HG03521 (cell line): ENCODE measurements at regions not wholly inside any gene's neighbourhood (a gene's known extent, or its start where the extent isn't known, plus 50 kb on each side); places are given as distances from the start of the nearest gene placed in this dataset.
"Not testable (repeated sequence)": the region's sequence is repeated elsewhere in the genome, so short reads cannot be mapped to it uniquely, and the experiment has no call there.

Experiments used
- ATAC-seq: cut with Tn5 transposase; IDR thresholded peaks from one replicate; pipeline ENCODE4 v1.9.1; 2021; ENCODE audit warnings: mild to moderate bottlenecking, moderate library complexity; ENCODE audit not compliant: unreplicated experiment

DNA sequence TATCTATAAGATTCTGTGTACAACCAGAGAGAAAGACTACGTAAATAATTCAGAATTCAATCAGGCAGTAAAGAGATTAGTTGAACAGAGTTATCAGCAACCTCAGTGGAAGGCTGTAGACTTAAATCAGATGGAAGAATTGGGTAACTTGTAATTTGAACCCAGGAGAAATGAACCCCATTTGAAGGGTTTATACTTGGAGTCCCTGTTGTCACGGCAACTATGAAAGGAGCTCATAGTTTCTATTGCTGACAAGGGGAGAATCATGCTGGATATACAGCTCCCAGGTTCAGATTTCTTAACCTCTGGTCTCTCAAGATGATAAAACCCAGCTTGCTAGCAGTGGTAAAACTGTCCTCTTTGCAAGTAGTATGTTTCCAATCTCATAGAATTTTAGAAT, 54.4 kb upstream of the BMP4 start:
- ATAC-seq, result no peak

DNA sequence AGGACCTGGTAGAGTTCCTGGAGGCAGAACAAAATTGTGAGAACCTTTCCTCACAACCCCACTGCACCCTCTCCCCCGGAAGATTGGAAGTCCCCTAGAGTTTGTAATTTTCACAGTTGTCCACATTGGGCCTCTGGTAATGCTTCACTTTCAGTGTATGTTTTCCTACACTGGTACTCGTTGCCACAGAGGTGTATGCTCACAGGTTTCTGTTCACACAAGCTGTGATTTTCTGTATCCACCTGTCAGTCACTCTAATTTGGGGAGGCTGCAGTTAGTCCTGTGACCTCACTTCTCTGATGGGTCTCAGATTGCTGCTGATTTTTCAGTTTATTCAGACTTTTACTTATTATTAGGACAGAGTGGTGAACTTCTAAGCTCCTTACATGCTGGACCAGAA, 66.4 kb upstream of the BMP4 start:
- ATAC-seq, result no peak

DNA sequence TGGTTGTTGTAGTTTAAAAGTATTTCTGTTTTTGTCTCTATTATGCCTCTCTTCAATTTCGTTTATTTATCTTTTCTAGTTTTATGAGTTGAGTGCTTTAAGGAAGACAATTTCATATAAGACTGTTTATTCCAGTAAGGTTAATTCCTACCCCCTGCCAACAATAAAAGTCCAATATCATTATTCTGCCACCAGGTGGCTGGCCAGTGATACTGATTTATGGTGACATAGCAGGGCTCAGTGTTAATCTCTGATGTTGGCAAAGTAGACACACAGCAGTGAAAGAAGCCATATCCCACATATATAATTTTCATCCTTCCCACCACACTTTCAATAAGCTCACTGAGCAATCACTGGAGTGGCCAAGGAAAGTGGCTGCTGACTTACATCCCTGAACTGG, 69.0 kb upstream of the BMP4 start:
- ATAC-seq, result no peak

DNA sequence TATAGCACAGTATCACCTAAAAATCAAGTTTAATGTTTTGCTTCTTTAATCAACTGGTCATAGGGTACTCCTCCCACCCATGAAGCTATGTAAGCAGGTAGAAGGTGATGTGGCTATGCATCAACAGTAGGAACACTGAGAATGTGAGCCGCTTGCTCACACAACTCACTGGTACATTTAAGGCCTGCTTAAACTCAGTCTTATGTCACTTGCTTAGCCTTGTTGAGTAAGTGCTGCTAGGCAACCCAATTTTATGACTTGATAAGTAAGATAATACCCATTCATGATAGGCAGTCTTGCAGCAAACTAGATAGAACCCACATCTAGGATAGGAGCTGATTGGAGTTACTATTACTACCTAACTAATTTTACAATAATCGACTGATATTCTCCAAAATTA, 70.0 kb upstream of the BMP4 start:
- no peak for ATAC-seq

DNA sequence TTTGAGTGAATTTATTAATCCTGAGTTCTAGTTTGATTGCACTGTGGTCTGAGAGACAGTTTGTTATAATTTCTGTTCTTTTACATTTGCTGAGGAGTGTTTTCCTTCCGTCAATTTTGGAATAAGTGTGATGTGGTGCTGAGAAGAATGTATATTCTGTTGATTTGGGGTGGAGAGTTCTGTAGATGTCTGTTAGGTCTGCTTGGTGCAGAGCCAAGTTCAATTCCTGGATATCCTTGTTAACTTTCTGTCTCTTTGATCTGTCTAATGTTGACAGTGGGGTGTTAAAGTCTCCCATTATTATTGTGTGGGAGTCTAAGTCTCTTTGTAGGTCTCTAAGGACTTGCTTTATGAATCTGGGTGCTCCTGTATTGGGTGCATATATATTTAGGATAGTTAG, 74.4 kb upstream of the BMP4 start:
- not testable (repeated sequence) for ATAC-seq

DNA sequence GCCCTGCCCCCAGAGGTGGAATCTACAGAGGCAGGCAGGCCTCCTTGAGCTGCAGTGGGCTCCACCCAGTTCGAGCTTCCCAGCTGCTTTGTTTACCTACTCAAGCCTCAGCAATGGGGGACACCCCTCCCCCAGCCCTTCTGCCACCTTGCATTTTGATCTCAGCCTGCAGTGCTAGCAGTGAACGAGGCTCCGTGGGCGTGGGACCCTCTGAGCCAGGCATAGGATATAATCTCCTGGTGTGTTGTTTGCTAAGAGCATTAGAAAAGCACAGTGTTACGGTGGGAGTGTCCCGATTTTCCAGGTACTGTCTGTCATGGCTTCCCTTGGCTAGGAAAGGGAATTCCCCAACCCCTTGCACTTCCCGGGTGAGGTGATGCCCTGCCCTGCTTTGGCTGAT, 76.7 kb upstream of the BMP4 start:
- ATAC-seq, result not testable (repeated sequence)

DNA sequence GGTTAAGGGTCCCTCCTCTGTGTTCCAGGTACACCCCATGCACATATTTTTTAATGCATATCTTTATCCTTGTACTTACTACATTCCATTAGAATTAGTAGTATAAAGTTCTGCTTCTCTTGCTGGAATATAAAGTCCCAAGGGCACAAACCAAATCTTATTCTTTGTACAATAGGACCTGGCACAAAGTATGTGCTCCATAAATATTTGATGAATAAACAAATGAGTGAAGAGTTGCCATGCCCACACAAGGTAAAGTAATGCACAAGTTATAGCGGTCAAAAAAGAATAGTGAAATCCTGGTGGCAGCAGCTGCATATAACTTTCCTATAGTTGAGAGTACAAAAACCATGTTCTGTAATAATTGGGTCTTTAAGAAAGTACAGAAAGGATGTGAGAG, 82.1 kb upstream of the BMP4 start:
- no peak for ATAC-seq

DNA sequence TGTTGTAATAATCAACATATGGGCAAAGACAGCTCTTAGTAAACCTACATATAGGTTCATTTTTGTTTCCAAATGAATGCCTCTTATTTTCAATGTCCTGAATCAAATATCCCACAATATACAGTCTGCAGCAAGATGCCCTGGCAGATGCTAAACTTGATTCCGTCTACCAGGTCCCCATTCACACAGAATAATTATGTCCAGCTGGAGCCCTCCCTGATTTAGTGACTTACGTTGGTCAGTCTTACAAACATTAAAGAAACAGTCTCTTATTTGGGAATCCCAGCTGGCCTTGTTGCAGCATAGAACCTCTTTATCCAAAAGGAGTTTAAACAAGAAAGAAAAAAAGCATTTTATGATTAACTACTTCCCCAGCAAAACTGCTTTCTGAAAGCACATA, 82.7 kb upstream of the BMP4 start:
- ATAC-seq, result no peak

DNA sequence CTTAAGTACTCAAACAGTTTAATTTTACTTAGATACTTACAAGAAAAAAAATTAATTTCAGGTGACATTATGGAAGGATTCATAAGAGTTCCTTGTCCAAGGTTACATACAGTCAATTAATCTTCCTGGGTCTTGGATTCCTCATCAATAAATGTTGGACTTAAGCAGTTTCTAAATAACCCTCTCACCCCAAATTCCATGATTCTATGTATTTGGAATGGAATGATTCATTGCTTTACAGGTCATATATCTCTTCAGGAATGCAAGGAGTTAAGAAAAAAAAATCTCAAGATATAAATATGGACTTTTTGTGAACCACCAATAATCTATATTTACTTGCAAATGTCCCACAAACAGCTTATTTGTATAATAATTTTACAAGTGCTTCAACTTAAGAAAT, 84.2 kb upstream of the BMP4 start:
- no peak for ATAC-seq

DNA sequence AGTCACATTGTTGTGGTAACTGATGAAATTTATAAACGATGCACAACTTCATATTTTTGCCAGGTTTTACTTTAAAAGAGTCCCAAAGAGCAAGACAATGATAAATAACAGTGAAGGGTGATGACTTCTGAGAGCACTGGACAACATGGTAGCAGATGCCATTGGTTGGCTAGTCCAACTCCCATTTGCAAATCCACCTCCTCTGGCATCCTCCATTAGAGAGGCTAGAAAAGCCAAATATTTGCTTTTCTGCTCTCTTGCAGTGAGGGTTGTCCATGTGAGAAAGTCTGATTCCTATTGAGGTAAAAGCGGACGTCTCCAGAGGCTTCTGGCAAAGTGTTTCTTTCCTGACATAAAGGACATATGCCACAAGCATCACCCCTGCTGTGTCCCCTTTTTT, 89.6 kb upstream of the BMP4 start:
- ATAC-seq, result no peak

DNA sequence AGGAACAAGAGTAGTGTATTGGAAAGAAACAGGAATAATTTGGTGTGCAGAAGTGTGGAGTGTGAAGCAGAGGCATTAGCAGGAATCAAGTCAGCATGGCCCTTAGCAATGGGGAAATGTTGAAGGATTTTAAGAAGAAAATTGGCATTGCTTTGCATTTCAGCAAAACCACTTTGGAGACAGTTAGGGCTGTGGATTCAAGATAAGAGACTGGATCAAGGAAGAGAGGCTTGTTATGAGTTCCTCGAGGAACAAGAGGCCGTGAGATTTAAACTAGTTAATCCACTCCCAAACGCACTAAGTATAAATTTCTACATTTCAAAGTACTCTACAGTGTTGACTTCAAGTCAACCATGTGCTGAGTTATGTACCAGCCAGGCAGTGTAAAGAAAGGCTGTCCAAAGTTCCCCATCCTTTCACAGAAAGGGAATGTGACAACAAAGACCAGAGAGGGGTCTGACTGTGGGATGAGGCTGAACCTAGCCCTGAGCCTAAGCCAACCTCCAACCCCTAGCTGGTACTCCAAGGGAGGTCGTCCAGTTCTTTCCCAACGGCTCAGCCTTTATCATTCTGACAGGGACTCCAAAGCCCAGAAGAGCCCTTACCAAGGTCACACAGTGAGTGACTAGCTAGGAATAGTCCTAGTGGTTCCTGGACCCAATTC, 91.2 kb upstream of the BMP4 start:
- no peak for ATAC-seq

DNA sequence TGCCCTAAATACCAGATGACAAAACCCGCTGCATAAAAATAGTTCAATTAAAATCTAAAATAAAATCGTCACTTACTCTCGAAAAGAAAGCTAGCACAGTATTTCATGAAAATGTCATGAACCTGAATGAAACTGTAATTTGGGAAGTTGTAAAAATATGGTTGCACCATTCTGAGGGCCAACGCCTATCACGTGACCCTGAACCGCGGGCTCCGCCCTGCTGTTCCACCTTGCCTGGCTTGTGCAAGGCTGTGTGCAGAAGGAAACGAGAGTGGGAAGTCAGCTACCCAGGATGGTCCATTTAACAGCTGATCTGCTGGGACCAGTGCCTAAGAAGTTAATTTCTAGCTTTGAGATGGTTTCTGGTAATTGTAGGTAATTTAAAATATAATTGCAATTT, 91.7 kb upstream of the BMP4 start:
- ATAC-seq, result no peak

DNA sequence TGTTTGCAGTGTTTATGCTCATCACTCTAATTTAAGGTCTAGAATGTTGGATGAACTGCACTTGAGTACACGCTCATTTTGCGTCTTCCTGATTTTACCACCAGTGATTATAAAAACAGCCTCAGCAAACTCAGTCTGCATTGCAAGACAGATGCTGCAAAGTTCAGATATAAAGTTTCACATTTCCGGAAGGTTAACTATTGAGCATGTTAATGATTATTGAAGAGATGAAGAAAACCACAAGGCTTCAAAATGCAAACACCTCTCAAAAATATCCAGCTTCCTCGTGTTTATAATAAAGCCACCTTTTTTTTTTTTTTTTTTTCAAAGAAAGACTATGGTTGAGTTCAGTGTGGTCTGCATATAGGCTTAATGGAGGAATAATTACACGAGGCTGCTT, 92.1 kb upstream of the BMP4 start:
- ATAC-seq, result no peak

DNA sequence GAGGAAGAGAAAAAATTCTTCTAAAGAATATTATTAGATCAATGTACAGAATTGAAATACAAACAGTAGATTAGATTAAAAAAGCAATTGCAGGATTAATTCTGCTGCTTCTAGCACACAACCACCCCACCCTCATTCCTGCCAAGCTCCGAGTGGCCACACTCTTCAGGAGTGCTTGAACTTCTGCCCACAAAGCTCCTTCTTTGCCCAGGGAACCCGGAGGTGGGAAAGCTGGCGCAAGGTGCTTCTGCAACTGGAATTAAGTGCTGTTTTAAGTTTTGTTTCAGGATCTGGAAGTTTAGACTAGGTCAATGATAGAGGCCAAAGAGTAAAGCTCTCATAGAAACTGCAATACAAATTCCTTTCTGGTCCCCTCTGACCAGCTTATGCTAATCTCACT, 94.1 kb upstream of the BMP4 start:
- no peak for ATAC-seq

DNA sequence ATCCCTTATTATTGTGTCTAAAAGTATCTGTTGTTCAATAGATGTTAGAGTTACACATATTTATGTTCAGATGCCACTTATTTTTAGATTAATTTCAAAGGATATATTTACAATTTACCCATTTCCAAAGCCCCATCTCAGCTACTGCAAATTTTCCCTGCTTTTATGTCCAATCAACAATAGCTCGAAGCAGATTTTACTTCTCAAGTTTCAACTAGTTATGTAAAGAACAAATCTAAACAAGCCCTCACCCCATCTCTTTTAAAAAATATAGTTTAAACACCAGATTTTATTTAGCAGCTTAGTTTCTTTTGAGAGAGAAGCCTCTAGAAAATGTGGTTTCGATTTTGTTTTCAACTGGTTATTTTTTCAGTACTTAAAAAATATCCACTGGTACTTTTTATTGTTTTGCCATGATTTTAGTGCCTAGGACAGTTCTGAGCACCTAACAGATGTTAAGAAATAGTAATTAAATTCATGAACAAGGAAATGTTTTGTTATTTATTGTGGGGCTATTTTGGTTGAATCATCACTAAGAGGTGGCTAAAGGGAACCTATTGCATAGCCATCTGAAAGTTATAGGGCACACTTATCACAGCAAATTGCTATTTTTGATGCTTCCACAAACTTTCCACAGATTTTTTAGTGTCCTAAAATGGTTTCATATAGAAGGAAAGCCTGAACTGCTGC, 96.2 kb upstream of the BMP4 start:
- no peak for ATAC-seq

DNA sequence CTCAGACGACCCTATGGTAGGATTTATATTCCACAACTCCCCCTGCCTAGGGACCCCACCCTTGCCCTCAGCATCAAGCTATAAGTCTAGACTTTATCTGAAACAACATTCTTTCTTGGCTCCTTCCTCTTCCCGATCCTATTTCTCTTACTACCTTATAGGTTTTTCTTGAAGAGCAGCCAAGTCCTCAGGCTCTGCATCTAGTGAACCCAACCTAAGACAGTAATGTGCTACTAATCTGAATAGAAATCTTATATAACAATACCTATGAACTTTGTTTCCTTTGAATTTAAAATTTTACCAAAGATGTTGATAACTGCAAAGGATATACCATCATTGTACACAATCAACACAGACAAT, 96.7 kb upstream of the BMP4 start:
- no peak for ATAC-seq

DNA sequence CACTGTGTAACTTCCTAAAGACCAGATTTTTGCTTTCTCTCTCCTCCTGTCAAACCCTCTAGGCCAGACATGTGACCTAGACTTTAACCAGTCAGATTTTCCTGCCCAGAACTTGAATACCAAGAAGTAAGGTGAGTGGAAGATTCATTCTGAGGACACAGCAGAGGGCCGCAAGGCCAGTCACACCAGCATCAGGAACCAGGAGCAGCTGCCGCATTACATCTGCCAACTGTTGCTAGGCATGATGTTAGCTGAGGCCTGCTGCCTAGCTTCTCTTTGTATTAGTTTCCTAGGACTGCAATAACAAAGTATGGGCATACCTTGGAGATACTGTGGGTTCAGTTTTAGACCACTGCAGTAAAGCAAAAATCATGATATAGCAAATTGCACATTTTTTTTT, 101.9 kb upstream of the BMP4 start:
- no peak for ATAC-seq

DNA sequence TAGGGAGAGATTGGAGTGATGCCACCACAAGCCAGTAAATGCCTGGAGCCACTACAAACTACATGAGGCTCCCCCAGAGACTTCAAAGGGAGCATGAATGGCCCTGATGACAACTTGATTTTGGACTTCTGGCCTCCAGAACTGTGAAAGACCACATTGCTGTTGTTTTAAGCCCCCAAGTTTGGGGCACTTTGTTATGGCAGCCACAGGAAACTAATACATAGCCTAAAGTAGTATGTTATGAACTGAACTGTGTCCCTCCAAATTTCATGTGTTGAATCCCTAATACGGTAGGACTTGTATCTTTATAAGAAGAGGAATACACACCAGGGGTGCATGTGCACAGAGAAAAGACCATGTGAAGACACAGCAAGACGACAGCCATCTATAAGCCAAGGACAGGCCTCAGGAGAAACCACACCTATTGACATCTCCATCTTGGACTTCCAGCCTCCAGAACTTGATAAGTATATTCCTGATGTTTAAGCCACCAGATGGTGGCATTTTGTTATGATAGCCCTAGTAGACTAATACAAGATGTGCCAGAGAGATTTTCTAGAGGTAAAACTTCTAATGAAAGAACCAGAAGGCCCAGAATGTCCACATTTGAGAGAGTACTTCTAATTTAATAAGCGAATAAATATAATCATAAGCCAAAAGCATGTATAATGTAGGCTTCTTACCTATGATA, 127.1 kb upstream of the BMP4 start:
- no peak for ATAC-seq

DNA sequence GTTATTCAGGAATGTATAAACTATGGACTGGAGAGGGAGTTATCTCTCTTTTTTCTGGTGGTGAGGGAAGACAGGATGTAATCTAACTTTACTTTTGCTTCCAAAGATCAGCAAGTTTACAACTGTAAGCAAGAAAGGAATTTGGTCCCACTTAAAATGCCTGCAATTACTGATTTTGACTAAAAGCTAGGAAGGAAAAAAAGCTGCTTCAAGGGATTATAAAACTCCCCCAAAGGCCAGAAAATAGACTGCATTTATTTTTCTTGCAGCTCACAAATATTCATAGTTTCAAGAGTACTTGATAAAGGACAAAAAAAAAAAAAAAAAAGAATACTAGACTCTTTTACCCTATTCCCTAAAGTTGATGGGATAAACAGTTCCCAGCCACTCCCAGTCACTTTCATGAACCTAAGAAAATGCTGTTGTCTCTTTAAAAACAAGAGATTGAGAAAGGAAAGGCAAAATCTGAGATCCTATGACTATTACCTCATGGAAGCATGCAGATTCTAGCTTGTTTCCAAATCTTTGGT, 128.7 kb upstream of the BMP4 start:
- no peak for ATAC-seq

DNA sequence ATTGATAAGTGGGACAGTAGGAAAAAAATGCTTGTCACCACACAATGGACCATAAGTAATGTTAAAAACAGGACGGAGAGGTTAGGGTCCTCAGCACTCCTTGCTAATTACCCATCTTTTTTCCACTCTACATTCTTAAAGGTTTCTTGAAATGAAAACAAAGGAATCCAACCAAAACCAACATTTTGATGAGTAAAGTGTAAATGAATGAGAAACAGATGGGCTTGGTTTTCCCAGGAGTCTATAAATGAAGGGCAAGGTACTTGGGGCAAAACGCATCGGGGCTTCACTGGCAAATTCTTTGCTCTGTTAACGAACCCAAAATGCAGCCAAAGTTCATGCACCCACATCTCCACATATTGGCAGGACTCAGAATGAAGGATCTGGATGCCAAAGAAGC, 129.2 kb upstream of the BMP4 start:
- no peak for ATAC-seq

DNA sequence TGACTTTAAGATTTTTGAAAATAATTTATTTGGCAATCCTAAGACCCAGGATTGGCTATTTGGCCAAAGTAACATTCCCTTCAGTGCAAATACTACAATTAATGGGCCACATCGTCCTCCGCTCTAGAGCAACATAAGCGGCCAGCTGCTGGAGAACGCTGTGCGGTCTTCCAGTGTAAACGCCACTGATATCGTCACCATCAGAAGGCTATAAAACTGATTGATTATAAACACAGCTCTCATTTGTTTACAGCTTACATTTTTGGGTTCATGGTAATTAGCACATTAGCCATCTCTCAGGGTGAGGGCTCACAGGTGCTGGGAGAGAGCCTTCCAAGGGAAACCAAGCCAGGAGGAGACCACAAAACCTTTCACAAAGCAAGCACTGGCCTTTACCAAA, 130.1 kb upstream of the BMP4 start:
- no peak for ATAC-seq

DNA sequence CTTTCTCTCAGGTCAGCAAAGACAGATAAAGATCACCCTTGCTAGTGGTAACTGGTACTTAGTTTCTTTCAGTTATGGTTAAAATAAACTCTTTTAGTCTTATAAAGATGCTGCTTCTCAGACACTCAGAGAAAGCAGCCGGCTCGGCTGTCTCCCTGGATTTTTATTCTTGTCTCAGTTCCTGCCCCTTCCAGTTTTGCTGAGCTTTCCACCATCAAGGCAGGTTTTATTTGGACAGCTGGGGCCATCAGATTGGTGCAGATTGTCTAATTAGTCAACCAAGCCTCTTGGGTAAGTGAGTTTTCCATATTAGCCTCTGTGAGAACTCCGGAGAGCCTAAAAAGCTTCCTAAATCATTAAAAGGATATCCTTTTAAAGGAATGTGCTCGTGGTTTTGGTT, 130.8 kb upstream of the BMP4 start:
- no peak for ATAC-seq
